HuH-7.5 (cell line): ENCODE measurements at regions not wholly inside any gene's neighbourhood (a gene's known extent, or its start where the extent isn't known, plus 50 kb on each side); places are given as distances from the start of the nearest gene placed in this dataset.
"Not testable (repeated sequence)": the region's sequence is repeated elsewhere in the genome, so short reads cannot be mapped to it uniquely, and the experiment has no call there.

Experiments used
- DNase-seq: peaks from one replicate; pipeline ENCODE4 v3.0.0; 2011; ENCODE audit warnings: low spot score

DNA sequence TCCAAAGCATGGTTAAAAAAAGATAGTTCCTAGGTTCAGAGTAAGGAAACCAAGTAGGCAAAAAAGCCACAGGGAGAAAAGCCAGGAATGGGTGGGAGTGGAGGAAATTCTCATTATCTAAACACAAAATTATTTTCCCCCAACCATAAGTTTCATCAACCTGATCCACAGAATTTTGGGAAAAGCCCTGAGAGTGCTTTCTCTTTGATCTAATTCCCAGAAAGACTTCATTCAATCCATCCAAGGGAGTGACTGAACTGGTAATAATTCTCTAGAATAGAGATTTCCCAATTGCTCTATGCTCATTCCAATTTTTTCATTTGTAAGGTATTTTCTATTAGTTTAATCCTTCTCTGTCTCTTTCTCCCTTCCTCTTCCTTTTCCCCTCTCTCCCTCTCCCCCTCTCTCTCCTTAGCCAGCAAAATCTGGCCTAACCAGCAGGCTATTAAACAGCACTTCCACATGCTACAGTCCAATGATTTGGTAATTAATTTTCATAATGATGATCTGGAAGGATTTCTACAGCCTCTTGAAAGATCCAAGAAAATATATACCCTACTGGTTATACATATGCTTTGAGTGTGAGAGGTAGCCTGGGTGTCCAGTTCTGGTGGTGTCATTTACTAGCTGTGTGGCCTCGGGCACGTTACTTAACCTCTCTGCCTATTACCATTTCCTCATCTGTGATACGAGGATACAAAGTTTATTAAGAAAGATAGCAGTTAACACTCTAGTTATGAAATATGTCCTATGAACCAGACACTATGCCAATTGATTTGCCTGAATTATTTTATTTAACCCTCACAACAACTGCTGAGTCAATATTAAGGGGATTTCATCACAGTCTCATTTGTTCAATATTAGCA, 251.5 kb upstream of the RASGEF1B start:
- no peak for DNase-seq

DNA sequence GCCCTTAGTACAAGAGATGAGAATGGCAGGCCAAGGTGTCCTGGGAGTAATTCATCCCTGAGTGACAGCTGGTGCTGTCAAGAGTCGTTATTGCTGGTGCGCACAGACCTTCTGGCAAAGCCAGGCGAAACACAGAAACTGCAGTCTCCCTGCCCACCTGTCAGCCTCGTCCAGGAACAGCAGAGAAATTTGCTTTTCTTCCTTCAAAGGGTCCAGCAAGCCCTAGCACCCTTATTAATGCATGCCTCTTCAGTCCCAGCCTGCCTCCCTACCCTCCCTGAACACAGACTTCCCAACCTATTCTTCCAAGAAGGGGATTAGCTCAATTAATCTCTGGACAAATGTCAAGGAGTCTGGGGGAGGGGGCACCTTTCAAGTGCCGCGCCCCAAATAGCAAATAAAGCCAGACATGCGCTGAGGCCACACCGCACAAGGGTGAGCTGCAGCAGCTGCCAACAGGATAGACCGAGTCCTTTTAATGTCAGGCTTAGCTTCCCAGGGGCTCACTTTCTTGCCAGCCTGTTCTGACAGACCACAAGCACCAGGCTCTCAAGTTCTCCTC, 250.7 kb upstream of the RASGEF1B start:
- no peak for DNase-seq

DNA sequence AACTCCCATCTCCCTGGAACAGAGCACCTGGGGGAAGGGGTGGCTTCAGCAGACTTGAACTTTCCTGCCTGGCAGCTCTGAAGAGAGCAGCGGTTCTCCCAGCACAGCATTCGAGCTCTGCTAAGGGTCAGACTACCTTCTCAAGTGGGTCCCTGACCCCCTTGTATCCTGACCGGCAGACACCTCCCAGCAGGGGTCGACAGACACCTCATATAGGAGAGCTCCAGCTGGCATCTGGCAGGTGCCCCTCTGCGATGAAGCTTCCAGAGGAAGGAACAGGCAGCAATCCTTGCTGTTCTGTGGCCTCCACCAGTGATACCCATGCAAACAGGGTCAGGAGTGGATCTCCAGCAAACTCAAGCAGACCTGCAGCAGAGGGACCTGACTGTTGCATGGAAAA, 244.1 kb upstream of the RASGEF1B start:
- DNase-seq, result no peak

DNA sequence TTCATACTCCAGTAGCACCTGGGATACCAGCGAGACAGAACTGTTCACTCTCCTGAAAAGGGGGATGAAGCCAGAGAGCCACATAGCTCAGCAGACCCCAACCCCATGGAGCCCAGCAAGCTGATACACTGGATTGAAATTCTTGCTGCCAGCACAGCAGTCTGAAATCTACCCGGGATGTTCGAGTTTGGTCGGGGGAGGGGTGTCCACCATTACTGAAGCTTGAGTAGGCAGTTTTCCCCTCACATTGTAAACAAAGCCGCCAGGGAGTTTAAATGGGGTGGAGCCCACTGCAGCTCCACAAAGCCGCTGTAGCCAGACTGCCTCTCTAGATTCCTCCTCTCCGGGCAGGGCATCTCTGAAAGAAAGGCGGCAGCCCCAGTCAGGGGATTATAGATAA, 243.7 kb upstream of the RASGEF1B start:
- DNase-seq, result not testable (repeated sequence)

DNA sequence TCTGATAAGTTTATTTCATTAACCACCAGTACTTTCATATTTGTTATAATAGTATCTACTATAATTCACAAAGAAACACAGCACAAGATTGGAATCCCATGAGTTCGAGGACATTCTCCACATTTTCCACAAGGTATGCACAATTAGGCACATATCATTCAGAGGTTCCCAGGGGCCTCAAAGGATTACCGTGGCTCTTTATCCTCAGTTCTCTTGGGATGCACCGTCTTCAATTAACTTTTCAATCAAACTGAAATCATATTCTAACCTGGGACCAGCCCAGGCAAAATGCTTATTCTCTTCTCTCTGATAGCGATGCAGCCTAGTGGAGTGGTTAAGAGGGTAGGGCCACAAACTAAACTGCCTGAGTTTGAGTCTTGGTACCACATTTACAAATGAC, 242.6 kb upstream of the RASGEF1B start:
- DNase-seq, result no peak

DNA sequence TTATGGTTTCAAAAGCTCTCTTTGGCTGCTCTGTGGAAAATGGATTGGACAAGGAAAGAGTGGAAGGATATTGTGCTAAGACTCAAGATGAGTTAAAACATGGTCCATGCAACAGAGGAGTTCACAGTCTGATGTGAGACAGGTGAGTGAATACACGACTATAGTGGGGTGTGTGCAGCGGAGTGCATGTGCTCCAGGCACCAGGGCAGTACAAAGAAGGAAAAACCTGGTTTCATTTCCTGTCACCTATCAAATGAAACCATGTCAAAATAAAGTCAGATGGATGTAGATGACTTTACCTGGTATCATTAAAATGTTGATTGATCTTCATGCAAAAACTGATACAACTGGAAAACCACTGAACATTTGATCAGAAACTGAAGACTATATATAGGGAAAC, 241.0 kb upstream of the RASGEF1B start:
- DNase-seq, result no peak

DNA sequence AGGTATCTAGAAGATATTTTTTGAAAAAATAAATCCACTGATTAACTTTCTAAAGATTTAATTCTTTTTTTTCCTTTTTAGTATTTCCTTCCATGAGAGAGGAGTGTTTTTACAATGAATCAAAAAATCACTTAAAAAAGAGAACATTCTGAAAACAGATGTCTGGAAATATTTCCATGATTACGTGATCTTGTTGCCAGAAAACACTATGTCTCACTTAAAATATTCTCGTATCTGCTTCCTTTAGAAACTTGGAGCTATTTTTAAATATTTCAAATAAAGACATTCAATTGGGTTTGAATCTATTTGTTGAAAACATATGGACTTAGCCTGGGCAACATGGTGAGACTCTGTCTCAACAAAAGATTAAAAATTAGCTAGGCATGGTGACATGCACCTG, 232.8 kb upstream of the RASGEF1B start:
- no peak for DNase-seq

DNA sequence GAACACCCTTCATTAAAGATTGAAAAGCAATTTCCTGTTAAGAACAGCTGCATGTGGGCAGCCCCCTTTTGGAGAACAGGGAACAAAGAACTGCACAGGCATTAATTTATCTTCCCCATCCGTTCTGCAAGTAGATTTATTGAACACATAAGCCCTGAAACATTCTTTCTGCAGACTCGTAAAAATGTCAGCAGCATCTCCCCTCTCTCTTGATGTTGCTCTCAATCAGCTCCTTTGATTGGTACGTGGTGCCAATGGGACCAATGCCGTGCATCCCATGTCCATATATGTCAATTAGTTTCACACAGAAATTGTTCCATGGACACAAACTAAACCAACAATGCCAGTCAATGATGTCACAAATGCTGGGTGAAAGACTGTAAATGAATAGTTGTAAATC, 228.5 kb upstream of the RASGEF1B start:
- no peak for DNase-seq

DNA sequence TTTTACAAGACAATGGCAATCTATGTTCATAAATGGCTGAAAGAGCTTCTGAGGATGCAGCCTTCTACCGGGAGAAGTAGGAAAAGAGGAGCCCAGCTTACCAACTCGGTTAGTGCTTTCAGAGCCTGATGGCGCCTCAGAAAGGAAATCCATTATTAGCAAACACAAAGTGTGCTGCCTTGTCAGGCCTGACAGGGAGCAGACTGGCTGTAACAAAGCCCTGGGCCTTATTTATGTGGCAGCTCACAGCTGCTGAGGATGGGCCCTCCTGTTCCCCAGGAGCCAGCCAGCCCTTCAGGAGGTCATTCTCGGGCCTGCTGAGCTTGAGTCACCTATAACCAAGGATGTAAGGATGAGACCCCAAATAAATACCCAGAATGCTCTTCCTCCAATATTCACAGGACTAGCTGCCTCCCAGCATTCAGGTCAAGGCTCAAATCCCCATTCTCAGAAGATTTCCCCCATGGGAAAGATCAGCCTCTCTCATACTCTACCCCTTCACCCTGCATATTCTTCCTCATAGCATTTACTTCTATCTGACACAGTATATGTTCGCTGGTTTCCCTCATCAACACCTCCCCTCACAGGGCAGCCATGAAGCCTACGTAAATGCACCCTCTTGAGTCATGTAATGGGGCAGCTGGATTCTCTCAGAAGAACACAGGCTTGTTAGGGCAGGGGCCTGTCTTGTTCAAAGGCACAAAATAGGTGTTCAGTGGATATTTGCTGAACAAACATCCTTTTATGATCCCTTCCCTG, 227.0 kb upstream of the RASGEF1B start:
- no peak for DNase-seq

DNA sequence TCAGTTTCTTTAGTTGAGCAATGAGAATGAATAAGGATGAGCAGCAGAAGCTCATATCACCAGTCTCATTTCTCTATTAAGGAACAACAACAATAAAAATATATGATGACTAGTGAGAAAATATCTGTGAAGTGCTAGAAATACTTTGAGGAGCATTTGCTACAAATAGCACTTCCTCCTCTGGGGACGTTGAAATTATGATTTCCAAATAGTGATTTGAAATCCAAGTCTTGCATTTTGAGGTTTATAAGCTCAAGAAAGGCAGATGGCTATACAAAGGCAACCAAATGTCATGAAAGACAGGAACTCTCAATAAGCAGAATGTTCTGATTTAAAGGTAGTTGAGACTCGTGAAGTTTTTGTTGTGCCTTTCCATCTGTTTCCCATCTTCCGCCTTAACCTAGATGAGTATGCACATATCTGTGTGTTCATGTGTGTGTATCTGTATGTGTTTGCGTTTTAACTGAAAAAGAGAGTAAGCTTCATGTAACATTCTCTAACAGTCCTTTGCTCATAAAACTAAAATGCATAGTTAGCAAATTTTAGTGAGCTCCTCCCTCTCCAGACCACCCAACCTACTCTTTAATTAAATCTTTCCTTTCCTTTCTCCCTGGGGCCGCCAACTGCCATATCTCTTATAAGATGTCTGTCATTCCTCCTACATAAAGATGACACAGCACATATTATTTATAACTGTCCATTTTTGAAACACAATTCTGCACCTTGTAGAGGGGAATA, 222.6 kb upstream of the RASGEF1B start:
- no peak for DNase-seq

DNA sequence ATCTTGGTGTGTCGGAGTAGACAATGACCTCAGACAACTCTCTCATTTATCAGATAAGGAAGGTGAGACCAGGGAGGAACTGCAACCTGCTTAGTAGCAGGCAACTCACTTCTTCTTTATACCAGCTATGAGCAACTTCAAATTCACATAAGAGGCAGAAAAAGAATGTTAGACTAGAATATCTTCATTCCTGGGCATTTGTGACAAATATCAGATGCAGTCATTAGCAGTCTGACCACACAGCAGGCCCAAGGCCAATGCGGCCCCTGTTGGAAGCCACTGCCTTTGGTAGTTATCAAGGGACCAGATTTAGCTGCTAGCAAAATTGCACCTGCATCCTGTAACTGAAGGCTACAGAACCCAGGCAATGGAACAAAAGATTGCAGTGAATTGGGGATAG, 219.2 kb upstream of the RASGEF1B start:
- no peak for DNase-seq

DNA sequence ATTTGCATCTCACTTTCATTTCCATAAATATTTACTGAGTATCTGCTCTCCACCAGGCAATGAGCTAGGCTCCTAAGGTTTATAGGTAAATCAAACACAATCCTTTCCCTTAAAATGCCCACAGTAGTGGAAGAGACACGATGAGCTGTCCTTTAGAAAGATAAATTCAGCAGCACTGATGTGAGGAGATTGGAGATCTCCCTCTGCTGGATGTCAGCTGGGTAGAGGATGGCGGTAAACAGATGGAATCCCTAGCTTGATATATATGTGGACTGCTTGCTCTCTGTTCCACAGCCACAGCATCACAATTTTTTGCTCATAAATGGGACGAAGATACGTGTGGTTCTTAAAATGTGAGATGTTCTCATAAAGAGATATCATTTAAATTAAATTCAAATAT, 216.4 kb upstream of the RASGEF1B start:
- no peak for DNase-seq

DNA sequence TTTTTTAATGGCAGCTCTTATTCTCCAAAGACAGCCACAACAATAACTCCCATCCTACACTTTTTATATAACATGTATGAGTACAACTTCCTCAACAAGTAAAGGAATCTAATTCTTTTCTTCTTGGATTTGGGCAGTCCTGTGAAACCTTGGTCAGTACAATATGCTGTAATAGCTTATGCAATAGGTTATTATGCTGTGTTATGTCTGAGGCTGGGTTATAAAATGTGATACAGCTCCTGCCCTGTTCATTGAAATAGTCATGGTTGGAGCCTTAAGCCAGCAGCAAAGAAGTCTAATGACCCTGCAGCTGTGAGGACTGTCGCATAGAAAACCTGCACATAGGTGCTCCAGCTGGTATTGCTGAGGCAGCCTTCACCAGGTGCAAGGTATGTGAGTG, 215.8 kb upstream of the RASGEF1B start:
- no peak for DNase-seq

DNA sequence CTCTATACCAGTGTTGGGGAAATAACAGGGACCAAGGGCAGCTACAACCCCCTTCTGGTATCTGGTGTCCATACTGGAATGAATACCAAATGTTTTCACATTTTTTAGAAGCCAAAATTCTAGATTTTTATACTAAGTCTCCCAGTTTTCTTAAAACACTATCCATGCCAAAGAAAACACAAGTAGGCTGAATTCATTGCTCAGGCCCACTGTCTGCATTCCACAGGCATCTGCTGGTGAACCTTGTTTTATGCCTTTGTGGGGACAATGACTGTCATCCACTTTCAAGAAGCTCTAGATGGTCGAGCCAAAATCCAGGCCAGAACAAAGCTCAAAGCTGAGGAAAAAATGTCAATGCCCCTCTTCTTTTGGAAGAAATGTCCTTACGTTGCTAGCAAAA, 213.4 kb upstream of the RASGEF1B start:
- DNase-seq, result no peak

DNA sequence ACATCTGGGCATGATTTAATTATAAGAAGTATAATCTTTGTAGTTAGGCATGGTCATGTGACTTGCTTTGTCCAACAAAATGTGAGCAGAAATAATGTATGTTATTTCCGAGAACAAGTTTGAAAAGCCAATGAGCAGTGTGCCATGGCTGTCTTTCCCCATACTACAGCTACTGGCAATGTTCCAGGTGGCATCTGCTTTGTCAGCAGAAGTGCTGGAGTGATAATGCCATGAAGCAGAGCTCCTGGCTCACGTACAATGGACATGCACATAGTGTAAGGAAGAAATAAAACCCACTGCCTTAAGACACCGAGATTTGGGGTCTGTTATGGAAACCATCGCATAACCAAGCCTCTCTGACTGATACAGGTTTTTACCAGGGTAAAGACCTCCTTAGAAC, 212.6 kb upstream of the RASGEF1B start:
- DNase-seq, result no peak

DNA sequence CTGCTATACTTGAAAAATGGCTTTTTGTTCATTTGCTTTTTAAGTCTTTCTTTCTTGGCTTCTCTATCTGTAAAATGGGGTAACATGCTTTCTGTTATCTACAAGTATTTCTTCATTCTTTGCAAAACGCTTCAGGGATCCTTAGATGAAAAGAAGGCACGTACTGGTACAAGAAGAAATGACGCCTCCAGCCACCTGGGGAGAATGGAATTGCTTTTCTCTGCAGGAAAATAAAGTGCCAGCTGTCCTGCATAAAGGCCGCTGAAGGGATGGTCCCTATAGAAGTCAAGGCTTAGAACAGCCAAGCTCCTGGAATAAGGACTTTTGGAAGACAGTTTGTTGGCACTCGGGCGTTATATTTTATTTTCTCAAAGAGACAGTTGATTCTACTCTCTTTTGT, 210.8 kb upstream of the RASGEF1B start:
- no peak for DNase-seq

DNA sequence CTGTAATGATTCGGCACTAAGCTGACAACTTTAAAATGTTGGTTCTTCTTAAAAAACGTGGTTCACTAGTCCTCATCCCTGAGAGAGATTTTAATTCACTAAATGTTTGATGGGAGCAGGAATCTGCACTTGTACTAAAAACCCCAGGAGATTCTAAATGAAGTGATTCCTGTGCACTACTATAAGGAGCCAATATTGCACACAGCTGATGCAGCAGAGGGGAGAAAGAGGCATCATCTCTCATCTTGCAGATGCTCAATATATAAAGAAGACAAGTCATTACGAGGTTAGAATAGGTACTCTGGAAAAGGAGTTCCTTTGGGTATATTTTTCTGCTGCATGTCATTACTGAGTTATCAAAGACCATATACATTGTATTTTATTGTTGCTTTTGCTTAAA, 207.6 kb upstream of the RASGEF1B start:
- no peak for DNase-seq

DNA sequence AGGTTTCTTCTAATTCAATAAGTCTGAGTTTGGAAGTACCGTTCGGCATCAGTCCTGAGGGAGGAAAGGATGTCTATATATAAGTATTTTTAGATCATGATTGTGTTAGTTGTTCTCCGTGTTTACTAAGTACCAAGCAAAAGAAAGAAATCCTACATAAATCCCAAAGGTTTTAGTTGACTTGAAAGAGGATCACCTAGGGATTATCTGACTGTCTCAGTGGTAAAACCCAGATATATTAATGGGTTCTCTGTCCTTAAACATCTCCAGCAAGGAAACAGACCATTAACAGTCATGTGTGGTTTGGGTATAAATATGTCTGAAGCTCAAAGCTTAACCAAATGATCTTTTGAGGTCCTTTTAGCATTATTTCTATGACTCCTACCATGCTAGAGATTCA, 207.1 kb upstream of the RASGEF1B start:
- no peak for DNase-seq

DNA sequence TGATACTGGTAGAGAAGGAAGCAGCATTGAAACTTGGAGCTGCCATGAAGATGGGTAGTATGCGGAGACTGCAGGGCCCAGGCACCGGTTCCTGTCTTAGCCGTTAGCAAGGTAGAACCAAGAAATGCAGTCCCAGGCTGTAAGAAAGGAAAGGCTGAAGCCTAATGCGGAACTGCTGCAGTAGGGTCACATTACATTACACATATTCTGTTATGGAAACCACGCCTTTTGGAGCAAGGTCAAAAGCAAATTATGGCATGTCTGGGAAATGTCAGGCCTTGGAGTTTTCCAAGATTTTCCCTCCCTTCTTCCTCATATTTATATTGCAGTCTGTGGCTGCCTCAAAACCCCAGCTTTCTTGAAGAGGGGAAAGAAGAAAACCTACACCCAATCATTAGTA, 204.8 kb upstream of the RASGEF1B start:
- no peak for DNase-seq

DNA sequence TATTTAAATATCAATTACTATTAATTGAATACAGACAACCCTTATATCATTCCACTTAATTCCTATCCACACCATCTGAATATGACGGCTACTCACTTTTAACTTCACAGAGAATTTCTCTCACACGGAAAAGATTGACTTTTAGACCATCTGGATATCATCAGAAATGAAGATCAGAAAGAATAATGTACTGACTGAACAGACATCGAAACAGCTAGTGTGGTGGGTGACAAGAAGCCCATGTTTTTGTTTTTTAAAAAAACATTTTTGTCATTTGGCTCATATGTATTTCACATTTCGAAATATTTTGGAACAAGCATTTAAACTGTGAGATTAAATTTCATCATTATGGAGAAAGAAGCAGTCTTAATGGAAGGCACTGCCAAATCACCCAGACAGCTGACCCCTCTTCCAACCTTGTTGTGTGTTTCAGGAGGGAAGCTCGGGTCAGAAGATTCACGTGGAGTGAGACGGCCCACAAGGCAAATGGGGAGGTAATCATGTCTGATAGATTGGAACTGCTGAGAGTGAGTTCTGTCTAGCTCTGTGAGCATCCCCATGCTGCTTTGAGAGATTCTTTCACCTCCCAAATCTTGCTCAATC, 204.2 kb upstream of the RASGEF1B start:
- DNase-seq, result no peak

DNA sequence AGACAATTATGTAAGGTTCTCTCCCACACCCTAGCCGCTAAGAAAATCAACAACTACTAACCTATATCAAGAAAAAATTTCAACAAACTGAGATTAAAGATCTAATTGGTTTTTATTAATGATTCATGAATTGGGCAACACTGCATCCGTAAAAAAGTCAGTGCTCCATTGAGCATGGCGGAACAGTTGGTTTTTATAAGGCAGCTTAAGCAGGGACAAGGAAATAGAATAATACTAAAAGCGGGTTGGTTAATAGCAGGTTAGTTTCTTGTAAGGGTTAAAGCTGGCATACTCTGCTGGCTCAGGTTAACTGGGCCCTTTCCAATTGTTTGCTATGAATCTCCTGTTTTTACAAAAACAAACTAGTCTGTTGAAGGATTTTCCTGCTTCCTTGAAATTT, 202.3 kb upstream of the RASGEF1B start:
- DNase-seq, result no peak

DNA sequence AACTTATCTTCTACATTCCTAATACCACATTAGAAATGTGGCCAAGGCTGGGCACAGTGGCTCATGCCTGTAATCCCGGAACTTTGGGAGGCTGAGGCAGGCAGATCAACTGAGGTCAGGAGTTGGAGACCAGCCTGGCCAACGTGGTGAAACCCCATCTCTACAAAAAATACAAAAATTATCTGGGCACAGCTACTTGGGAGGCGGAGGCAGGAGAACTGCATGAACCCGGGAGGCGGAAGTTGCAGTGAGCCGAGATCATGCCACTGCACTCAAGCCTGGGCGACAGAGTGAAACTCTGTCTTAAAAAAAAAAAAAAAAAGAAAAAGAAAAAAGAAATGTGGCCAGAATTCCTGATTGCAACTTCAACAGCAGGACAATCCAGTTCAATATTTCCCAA, 196.6 kb upstream of the RASGEF1B start:
- not testable (repeated sequence) for DNase-seq
